HG03045 (cell line): ENCODE measurements at regions not wholly inside any gene's neighbourhood (a gene's known extent, or its start where the extent isn't known, plus 50 kb on each side); places are given as distances from the start of the nearest gene placed in this dataset.
A peak's percentile ranks its signal among the peaks of the same experiment; 100 is the strongest.
"Not testable (repeated sequence)": the region's sequence is repeated elsewhere in the genome, so short reads cannot be mapped to it uniquely, and the experiment has no call there.

Source experiments
- ATAC-seq: cut with Tn5 transposase; IDR thresholded peaks from one replicate; pipeline ENCODE4 v1.9.1; 2021; ENCODE audit warnings: mild to moderate bottlenecking, moderate library complexity; ENCODE audit not compliant: unreplicated experiment

DNA sequence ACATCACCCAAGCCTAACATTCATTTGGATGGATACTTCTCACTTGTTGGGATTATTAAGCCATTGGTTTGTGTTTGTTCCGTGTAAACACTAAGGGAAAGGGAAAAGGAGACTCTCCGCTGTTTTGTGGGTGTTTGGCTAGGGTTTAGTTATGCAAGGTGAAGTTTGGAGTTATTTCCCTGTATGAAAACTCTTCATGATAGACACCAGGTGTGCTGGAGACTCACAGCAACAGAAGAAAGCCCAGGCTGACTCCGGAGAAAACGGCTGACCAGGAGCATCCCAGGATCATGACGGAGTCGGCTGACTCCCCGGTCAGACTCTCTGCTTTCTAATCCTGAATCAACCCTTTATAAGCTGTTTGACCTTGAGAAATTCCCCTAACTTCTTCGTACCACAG is 94.1 kb upstream of the KLF6 start:
- ATAC-seq = no peak

DNA sequence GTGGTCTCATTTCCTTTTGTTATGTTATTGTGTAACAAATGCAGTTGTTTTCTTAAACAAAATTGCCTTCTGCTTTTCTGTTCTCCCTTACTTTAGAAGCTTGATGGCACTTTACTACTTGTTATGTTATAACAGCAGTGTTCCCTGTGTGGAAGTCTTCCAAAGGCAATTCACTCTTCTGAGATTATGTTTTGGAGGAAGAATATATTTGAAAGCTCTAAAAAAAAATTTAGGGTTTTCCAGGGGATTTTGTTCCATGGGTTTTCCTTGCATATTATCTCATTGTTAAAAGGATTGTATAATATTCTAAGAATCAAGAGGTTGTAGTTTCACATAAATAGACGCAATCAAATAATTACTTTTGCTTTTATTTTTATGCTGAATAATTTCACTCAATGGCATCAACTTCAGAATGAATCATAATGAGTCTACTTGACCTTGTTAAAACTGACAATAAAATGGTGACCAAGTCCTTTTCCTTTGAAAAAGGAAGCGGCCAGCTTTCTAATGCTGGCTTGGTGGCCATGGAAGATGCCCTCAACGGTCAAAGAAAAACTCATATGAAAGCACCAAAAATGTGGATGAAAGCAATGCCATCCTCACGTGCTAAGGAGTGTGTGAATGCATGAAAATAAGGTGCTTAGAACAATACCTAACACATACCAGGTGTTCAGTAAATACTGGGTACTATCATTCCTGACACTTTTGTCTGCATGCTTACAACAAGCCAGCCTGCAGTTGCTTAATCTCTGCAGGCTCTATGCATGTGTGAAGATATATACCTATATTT is 92.4 kb upstream of the KLF6 start:
- no peak for ATAC-seq

DNA sequence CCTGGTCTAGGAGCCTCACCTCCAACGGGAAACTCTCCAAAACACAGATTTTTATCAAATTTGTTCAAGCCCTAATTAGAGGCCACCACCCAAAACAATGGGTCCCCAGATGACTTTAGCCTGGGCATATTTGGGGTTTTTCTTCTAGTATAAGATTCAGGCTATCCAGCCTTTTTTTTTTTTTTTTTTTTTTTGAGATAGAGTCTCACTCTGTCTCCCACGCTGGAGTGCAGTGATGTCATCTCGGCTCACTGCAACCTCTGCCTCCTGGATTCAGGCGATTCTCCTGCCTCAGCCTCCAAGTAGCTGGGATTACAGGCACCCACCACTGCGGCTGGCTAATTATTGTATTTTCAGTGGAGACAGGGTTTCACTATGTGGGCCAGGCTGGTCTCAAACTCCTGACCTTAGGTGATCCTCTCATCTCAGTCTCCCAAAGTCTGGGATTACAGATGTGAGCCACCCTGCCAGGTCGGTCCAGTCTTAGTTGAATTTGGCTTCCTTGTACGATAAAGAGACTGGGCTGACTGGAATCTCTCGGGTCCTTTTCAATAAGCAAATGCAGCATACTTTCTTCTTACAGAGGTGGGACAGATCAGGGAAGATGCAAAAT is 91.4 kb upstream of the KLF6 start:
- no peak for ATAC-seq

DNA sequence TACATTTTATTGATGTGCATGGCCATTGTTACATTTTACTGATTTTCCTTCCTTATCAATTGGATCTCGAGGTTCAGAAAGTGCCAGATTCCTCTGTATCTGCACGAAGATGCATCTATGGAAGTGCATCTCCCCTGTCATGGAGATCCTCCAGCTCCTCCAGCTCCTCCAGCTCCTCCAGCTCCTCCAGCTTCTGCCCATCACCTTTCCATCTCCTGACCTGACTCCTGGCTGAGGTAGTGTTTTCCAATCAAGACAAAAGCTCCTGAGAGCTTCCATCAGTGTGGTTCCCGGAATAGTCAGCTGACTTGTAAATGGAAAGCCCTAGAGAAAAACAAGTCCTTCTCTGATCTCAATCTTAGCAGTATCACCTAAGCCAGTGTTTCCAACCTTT is 90.8 kb upstream of the KLF6 start:
- no peak for ATAC-seq

DNA sequence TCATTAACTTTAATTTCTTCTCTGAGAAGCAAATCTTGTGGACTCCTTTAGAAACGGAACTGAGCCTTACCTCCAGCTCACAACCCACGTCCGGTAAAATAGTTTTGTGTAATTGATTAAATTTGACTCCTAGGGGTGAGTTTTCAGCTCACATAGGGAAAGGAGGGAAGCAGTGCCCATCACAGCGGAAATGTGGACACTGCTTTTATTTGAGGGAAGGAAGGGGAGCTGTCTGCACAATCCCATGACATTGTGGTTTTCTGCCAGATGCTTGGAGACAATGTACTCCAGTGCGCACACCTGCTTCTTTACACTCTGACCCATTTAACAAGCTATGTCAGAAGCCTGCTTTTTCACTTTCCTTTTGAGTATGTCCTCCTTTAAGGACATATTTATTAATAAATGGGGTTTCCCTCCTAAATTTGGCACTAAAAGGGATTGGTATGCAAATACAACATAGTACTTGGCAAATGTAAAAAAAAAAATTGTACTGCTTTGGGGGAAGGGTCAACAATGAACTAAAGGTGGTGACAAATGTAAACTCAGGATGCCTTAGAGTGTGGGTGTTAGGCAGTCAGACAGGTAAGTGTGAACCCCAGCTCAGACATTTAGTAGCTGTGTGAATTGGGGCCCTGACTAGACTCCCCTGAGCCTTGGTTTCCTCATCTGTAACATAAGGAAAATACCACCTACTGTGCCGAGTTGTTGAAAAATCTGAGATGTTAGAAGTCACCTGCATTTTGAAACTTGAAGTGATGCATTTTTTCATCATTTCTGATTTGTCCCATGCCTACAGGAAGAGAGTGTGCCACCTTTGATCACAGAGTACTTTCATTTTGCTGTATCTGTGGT is 90.2 kb upstream of the KLF6 start:
- ATAC-seq = peak; percentile 69

DNA sequence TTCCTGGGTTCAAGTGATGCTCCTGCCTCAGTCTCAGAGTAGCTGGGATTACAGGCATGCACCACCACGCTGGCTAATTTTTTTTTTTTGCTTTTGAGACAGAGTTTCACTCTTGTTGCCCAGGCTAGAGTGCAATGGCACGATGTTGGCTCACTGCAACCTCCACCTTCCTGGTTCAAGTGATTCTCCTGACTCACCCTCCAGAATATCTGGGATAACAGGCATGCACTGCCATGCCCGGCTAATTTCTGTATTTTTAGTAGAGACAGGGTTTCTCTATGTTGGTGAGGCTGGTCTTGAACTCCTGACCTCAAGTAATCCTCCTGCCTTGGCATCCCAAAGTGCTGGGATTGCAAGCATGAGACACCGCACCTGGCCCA is 89.6 kb upstream of the KLF6 start:
- not testable (repeated sequence) for ATAC-seq

DNA sequence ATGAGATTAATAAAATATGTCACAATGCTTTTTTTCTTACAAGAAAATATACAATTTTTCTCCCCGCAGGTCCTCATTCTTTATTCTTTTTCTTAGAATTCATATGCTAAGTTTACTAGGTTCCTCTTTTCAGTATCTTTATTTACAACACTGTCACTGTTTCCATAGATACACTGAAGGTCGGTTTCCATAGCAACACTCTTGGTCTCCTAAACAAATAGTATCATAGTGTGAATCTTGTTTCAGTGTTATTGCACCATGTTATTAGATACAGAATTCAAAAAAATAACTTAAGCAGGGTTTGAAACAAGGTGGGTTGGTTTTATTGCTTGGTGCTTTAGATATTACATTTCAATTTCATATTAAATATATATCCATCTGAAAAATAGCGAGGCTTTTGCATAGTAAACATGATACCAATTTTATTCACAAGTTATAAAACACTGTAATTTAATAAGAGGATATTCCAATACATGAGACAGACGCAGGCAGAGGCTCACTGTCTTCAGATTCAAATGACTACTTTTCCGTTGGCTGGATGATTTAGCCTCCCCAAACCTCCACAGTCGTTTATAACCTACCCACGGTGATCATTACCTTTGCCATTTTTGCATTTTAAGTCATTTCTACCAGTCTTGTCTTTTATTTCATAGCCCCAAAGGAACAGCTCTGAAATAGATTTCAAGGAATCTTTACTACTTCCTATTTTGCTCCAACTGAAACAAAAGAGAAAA is 88.9 kb upstream of the KLF6 start:
- peak; percentile 54 for ATAC-seq

DNA sequence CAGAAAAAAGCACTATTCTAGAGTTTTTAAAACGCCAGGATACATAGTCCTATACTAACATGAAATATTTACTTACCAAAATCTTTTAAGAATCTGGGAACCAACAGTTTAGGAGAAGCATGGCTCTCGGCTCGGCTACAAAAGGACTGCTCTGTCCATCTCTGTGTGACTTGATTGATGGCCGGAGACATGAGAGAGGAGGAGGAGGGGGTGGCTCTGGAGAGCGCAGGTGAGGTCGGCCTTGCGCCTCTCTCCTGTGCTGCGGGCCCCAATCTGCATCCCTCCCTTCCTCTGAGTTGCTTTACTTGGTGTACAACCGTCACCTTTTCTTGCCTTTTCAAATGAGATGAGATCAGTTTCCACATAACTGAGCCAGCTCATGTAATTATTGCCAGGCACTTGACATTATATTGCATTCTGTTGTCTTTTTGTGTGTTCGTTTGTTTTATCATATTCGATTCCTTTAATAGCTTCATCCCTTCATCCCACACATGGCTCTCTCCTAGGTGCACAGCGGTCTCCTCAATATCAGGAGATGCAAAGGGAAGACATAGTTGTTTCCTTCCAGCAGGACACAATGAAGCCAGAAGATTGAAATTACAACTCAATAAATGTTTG is 87.8 kb upstream of the KLF6 start:
- no peak for ATAC-seq

DNA sequence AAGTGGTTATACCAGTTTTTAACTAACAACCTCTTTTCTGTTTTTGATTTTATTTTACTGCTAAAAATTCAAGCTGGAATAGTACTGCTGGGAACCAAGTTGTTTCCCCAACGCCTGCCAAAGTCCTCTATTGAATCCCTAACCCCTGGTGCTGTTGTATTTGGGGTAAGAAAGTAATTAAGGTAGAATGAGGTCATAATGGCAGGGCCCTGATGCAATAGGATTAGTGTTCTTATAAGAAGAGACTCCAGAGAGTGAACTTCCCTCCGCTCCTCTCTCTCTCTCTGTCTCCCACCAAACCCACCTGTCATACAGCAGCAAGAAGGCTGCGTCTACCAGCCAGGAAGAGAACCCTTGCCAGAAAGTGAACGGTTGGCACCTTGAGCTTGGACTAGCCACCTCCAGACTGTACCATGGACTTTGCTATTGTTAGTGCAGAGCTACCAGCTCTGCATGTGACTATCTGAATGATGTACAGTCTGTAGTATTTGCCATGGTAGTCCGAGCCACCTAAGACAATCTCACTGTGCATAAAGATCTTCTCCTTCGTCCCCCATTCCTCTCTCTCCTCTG is 86.5 kb upstream of the KLF6 start:
- ATAC-seq = no peak

DNA sequence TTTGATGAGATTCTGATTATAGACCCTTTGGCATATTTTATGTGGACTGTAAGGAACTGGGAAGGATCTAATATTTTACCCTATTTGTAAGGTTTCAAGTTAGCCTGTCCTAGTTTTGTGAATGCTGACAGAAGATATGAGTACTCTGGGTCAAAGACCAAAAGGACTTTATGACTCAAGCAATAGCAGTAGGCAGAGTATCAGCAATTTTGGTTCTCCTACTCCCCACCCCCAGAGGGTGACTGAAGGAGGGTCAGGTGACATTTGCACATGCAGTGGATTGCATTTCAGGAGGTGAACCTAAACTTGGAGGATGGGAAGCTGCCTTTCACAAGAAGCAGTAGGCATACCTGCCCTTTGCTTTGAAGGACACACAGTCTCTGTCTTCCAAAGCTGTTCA is 84.0 kb upstream of the KLF6 start:
- peak; percentile 37 for ATAC-seq

DNA sequence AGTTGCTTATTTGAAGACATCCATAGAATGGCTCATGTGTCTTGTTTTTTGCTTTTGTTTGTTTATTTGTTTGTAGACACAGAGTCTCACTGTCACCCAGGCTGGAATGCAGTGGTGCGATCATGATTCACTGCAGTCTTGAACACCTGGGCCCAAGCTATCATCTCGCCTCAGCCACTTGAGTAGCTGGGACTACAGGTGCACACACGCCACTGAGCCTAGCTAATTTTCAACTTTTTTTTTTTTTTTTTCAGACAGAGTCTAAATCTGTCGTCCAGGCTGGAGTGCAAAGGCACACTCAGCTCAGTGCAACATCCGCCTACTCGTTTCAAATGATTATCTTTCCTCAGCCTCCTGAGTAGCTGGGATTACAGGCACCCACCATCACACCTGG is 83.3 kb upstream of the KLF6 start:
- peak; percentile 40 for ATAC-seq

DNA sequence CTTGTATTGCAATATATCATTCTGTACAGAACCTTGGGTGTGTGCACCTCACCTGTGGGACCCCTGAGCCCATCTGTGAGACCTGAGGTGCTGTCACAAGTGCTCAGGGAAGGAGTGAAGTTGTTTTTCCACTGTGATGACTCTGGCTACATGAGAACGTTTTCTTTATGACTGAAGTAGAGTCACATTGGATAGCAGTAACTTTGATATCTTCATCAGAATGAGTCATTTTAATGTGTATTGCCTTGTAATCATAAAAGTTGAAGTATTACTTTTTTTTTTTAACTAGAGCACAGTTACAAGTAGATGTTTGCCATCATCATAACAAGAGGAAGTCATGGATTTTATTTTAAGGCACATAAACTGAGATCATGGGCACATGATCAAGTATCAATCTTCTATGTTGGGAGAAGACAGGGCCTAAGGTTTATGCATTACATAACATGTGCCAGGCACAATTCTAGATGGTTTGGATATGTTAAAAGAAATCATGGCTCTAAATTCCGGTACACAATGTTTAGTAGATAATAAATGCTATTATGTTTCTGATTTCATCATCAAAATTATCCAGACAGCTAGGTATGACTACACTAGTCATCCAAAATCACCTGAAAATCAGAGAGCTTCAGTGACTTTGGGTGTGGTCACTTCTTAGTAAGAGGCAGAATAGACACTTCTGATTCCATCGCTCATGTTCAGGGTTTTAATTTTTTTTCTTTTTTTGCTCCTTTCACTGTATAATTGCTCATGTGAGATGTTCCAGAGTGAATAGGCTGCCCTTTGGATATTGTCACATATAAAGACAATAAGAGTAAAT is 82.7 kb upstream of the KLF6 start:
- ATAC-seq = no peak

DNA sequence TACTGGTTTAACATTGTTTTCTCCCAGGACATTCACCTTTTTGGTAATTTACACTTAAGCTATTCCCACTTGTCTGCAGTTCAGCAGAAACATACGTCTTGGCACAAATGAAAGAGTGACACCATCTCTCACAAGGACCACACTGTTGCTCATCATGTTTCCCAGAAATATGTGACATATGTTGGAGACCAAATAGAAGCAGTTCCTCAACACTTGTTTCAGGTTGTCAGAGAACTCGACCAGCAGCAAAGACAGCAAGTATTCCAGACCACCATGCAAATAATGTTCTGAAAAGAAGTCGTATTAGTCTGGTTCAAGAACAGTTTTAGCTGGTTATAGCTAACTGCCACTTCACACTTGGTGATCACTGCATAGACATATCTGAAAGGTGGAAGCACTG is 81.3 kb upstream of the KLF6 start:
- peak; percentile 37 for ATAC-seq

DNA sequence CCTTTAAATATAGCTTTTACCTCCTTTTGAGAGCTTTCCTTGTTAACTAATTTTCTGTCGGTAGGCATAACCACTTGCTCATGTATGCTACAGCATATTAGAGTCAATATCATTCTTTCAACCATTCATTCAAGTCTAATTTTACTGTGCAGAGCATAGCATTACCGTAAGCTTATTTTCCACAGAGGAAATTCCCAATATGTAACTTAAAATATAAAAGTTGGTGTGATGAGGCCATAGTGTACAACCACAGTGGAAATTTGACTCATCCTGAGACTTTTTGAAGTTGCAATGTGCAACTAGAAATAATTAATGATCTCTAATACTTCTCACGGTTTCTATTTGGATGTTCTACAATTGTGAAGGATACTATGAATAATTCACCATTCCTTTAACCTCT is 80.6 kb upstream of the KLF6 start:
- ATAC-seq = no peak

DNA sequence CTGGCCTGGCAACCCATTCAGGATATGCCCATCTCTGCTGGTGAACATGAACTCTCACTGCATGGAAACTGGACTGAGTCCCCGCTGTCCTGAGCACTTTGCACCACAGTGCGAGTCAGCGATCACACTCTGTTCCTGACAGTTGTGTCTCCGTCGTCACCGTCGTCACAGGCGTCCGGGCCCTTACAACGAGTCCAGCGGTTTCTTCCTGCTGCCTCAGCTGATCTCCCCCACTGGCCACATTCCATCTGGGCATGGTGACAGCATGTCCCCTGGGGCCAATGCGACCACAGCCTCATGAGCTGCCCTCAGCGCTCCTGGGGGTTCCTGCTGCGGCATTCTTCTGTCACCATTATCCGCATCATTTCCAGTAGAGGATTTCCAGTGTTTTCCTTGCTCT is 76.8 kb upstream of the KLF6 start:
- no peak for ATAC-seq

DNA sequence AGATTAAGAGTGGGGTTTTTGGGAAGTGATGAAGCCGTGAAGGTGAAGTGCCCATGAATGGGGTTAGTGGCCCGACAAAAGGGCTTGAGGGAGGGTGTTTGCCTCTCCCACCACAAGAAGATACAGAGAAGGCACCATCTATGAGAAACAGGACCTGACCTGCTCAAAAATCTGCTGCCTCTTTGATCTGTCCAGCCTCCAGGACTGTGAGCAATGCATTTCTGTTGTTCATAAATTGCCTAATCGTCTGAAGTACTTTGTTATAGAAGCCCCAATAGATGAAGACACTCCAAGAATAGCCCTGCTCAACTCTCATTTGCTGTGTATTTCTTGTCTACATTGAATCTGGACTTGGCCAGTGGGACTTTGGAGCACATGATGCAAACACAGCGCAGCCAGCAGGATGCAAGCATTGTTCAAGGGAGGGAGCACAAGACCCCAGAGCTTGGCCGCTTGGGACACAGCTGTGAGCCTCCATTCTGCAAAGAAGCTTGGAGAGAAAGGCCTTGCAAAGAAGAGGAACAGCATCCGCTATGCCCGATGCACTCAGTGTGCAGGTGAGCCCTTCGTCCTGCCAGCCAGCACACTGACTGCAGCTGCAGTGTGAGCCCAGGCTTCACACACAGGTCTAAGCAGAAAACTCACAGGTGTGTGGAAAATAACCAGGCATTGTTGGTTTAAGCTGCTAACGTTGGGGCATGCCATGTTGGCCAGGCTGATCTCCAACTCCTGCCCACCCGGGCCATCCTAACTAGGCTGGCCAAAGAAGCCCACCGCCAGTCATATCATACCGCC is 73.2 kb upstream of the KLF6 start:
- no peak for ATAC-seq

DNA sequence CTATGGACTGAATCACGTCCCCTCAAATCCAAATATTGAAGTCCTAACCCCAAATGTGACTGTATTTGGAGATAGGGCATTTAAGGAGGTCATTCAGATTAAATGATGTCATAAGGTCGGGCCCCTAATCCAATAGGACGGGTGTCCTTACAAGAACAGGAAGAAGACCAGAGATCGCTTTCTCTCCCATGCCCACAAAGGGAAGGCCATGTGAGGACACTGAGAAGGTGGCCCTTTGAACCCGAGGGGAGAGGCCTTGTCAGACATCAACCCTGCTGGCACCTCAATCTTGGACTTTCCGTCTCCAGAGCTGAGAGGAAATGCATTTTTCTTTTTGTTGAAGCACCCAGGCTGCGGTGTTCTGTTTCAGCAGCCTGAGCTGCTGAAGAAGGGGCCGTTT is 72.3 kb upstream of the KLF6 start:
- no peak for ATAC-seq

DNA sequence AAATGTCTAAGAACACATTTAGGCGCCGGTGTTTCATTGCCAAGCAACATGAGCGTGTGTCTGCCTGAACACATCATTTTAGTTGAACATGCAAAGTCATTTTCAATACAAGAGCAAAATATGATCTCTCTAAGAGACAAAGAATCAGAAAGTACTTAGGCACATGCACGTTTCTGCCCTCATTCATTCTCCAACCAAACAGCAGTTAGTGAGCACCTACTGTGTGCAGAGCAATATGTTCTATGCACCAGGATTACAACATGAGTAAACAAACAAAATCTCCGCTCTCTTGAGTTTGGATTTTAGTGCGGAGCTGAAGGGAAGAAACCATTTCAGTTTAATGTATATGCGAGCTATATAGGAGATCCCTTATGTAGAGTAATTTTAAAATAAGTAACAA is 71.6 kb upstream of the KLF6 start:
- ATAC-seq = no peak
